Esophagus squamous epithelium (tissue), 4 donors: ENCODE measurements at regions not wholly inside any gene's neighbourhood (a gene's known extent, or its start where the extent isn't known, plus 50 kb on each side); places are given as distances from the start of the nearest gene placed in this dataset.

Experiments
- POLR2A ChIP-seq, 4 donors: fragments of 450-650 bp; IDR thresholded peaks; one replicate each; pipeline ENCODE4 v1.6.1; 2017; ENCODE audit warnings: antibody characterized with exemption in 4 of 4, mild to moderate bottlenecking in 4 of 4, moderate library complexity in 3 of 4
- TF ChIP-seq, protein P1 (sequence below), 6 experiments: fragments of 450-650 bp in 4 of 6; fragments of 200-600 bp in 2 of 6; sonication (generic) in 2 of 6; IDR thresholded peaks; one replicate each; pipeline ENCODE4 v1.5.1; 2016 to 2019; ENCODE audit warnings: antibody characterized with exemption in 6 of 6, mild to moderate bottlenecking in 4 of 6, moderate library complexity in 4 of 6

DNA sequence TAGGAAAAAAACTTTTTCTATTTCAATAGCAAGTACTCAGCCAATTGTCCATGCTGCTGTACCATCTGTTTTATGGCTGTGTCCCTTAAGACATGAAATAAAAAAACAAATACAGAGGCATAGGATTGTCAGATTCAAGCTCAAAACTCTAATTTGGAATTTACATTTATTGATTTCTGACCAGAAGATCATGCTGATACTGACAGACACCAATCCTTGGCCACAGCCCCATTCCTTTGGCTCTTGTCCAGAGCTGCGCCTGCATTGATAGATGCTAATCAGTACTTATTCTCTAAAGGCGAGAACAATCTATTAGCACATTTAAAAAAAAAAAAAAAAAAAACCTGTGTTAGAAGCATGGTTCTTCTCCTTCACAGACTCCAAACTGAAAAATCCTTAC lies 384.6 kb downstream of the TMEM232 start:
- TF ChIP-seq, protein P1, sequence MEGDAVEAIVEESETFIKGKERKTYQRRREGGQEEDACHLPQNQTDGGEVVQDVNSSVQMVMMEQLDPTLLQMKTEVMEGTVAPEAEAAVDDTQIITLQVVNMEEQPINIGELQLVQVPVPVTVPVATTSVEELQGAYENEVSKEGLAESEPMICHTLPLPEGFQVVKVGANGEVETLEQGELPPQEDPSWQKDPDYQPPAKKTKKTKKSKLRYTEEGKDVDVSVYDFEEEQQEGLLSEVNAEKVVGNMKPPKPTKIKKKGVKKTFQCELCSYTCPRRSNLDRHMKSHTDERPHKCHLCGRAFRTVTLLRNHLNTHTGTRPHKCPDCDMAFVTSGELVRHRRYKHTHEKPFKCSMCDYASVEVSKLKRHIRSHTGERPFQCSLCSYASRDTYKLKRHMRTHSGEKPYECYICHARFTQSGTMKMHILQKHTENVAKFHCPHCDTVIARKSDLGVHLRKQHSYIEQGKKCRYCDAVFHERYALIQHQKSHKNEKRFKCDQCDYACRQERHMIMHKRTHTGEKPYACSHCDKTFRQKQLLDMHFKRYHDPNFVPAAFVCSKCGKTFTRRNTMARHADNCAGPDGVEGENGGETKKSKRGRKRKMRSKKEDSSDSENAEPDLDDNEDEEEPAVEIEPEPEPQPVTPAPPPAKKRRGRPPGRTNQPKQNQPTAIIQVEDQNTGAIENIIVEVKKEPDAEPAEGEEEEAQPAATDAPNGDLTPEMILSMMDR (IDR thresholded peaks at IDR 0.05), result no peak
- TF ChIP-seq POLR2A (IDR thresholded peaks at IDR 0.05), result no peak
